ENCODE measurements at regions not wholly inside any gene's neighbourhood (a gene's known extent, or its start where the extent isn't known, plus 50 kb on each side); places are given as distances from the start of the nearest gene placed in this dataset.

- DNase-seq, result no peak
Observed at GRCh38 chr2:102910724-102911123, 148.9 kb downstream of the TMEM182 start.

GRCh38 chr2:102915128-102915527 lies 153.3 kb downstream of the TMEM182 start:
- Histone ChIP-seq H3K4me1 (no peaks in the 10 kb centered on the region), H3K36me3 (no peaks in the 10 kb centered on the region), H3K27me3 (no peaks in the 10 kb centered on the region), H3K9me3 (peaks cover 0 to 5% (median 2%) of the 10 kb centered on the region in 4 donors), H3K27ac (no peak overlapping the region), H3K4me3 (no peak overlapping the region)
- no peak for DNase-seq
- WGBS, 2 donors, result 86 to 87% methylated on average over 2 of the region's 2 CpGs
- TF ChIP-seq EP300 (IDR thresholded peaks at IDR 0.05) (no peak), POLR2A (IDR thresholded peaks at IDR 0.05) (no peak), POLR2AphosphoS5 (IDR thresholded peaks at IDR 0.05) (no peak), CTCF (IDR thresholded peaks at IDR 0.05) (no peak)
- no peak for ATAC-seq (ENCODE audit: low FRiP score in 2 of 2)

More at GRCh38 chr2:102910724-102911123, 148.9 kb downstream of the TMEM182 start:
- no peak for TF ChIP-seq POLR2A (IDR thresholded peaks at IDR 0.05)
- Histone ChIP-seq H3K4me3 (no peak overlapping the region), H3K9me3 (no peaks in the 10 kb centered on the region), H3K36me3 (no peaks in the 10 kb centered on the region), H3K4me1 (no peaks in the 10 kb centered on the region), H3K27ac (no peak overlapping the region), H3K27me3 (no peaks in the 10 kb centered on the region)
- ATAC-seq (ENCODE audit: low FRiP score in 2 of 2), result no peak
- 83 to 88% methylated on average over 6 of the region's 6 CpGs for WGBS, 2 donors

- WGBS, 2 donors, result 54 to 64% methylated on average over 4 of the region's 4 CpGs
- H3K36me3 ChIP-seq, result no peaks in the 10 kb centered on the region
- no peaks in the 10 kb centered on the region for H3K4me1 ChIP-seq
- TF ChIP-seq POLR2A (IDR thresholded peaks at IDR 0.05) (no peak), EP300 (IDR thresholded peaks at IDR 0.05) (no peak), CTCF (IDR thresholded peaks at IDR 0.05) (no peak), POLR2AphosphoS5 (IDR thresholded peaks at IDR 0.05) (no peak)
- H3K27ac ChIP-seq, result no peak overlapping the region
- ATAC-seq (ENCODE audit: low FRiP score in 2 of 2) (no peak), DNase-seq (no peak)
- H3K4me3 ChIP-seq, result no peak overlapping the region
- no peaks in the 10 kb centered on the region for H3K9me3 ChIP-seq
- H3K27me3 ChIP-seq, result no peaks in the 10 kb centered on the region
Observed at GRCh38 chr2:102922321-102922720, 160.5 kb downstream of the TMEM182 start.

- DNase-seq, result no peak
- Histone ChIP-seq H3K27me3 (no peaks in the 10 kb centered on the region), H3K4me1 (no peaks in the 10 kb centered on the region), H3K9me3 (no peaks in the 10 kb centered on the region), H3K36me3 (no peaks in the 10 kb centered on the region), H3K4me3 (no peak overlapping the region), H3K27ac (no peak overlapping the region)
- 89 to 90% methylated on average over 7 of the region's 7 CpGs for WGBS, 2 donors
- no peak for ATAC-seq (ENCODE audit: low FRiP score in 2 of 2)
- no peak for TF ChIP-seq POLR2AphosphoS5 (IDR thresholded peaks at IDR 0.05)
- no peak for TF ChIP-seq CTCF (IDR thresholded peaks at IDR 0.05)
- TF ChIP-seq POLR2A (IDR thresholded peaks at IDR 0.05), result no peak
- no peak for TF ChIP-seq EP300 (IDR thresholded peaks at IDR 0.05)
Observed at GRCh38 chr2:102925003-102925402, 163.2 kb downstream of the TMEM182 start.

GRCh38 chr2:102927854-102928267 lies 166.0 kb downstream of the TMEM182 start:
- DNase-seq (no peak), ATAC-seq (ENCODE audit: low FRiP score in 2 of 2) (no peak)
- Histone ChIP-seq H3K9me3 (no peaks in the 10 kb centered on the region), H3K27me3 (no peaks in the 10 kb centered on the region), H3K4me1 (no peaks in the 10 kb centered on the region), H3K36me3 (no peaks in the 10 kb centered on the region), H3K27ac (no peak overlapping the region), H3K4me3 (no peak overlapping the region)
- WGBS, 2 donors, result 69 to 74% methylated on average over 5 of the region's 5 CpGs
- no peak for TF ChIP-seq POLR2A (IDR thresholded peaks at IDR 0.05)
- no peak for TF ChIP-seq EP300 (IDR thresholded peaks at IDR 0.05)
- TF ChIP-seq POLR2AphosphoS5 (IDR thresholded peaks at IDR 0.05), result no peak
- no peak for TF ChIP-seq CTCF (IDR thresholded peaks at IDR 0.05)
